GM18861 (cell line): ENCODE measurements at regions not wholly inside any gene's neighbourhood (a gene's known extent, or its start where the extent isn't known, plus 50 kb on each side); places are given as distances from the start of the nearest gene placed in this dataset.
"Not testable (repeated sequence)": the region's sequence is repeated elsewhere in the genome, so short reads cannot be mapped to it uniquely, and the experiment has no call there.

ENCODE experiments used
- ATAC-seq: cut with Tn5 transposase; IDR thresholded peaks from one replicate; pipeline ENCODE4 v1.9.1; 2021; ENCODE audit not compliant: unreplicated experiment

DNA sequence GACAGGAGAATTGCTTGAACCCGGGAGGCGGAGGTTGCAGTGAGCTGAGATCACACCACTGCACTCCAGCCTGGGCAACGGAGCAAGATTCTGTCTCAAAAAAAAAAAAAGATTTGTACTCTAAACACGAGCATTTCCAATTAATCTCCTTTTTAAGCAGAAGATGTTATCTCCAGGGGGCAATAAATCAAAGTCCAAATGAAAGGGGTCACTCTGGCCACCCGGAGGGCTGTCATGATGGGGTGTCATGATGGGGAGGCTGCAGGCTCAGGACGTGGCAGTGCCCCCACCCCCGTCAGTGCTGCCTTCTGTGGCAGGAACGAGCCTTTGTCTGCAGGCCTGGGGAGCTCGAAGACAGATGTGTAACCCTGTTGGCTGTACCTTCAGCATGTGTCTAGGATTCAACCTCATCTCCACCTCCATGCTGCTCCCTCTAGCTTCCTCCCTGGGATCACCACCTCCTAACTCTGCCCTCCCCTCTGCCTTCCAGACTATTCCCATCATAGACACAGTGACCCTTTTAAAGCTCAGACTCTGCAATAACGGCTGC is 76.9 kb upstream of the YWHAQ start:
- ATAC-seq = no peak

DNA sequence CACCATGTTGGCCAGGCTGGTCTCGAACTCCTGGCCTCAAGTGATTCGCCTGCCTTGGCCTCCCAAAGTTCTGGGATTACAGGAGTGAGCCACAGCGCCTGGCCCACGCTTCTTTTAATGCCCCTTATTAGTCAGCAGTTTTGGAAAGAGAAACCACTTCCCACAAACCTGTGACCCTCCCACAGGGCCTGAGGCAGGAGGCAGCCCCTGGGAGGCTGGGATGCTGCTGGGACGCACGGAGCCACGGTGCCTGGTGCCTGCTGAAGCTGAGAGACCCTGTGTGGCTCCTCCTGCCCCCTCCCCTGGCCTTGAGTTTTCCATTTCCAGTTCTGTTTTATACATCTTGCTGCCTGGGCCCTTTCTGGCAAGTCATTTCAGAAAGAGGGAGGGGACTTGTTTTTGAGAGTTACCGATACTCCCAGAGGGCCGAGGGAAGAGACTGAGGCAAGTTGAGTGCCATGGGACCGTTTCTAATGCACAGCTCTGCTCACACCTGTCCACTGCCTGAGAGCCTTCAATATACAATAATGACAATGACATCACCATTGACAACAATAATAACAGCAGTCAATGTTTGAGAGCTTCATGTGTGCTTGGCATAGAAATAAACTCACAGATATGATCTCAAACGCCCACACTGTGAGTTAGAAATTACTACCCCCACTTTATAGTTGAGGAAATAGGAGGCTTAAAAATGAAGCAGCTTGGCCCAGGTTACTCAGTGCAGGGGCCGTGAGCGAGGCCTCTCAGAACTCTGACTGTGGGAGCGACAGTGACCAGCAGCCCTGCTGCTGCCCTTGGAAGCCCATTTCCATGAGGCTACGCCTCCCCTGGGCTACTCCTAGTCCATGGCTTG is 78.1 kb upstream of the YWHAQ start:
- no peak for ATAC-seq

DNA sequence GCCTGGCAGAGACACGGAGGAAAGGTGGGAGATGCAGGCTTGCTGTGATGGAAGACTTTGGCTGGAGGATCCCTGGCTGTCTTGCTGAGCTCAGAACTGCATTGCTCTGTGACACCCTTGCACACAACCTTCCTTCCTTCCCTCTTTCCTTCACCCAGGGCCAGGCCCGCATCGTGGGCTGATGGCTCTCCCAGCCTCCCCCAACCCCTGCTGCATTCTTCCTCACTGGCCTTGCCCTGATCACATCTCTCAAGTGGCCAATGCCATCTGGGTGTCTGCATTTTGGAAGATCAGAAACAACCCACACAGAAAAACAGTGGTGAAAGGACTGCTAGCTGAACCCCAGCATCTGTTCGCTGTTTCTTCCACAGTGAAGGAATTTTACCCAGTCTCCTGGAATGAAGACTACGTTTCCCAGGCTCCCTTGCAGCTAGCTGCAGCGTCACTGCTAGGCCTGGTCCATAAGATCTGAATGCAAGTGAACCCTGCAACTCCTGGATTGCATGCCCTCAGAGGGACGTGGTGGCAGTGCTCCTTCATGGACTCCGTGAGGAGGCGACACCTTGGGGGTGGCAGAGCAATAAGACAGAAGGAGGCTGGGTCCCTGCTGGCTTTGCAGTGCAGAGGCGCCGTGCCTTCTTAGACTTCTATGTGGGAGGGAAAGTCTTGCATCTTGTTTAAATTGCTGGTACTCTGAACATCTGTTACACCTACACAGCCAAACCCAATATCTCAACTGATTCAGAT is 78.9 kb upstream of the YWHAQ start:
- no peak for ATAC-seq

DNA sequence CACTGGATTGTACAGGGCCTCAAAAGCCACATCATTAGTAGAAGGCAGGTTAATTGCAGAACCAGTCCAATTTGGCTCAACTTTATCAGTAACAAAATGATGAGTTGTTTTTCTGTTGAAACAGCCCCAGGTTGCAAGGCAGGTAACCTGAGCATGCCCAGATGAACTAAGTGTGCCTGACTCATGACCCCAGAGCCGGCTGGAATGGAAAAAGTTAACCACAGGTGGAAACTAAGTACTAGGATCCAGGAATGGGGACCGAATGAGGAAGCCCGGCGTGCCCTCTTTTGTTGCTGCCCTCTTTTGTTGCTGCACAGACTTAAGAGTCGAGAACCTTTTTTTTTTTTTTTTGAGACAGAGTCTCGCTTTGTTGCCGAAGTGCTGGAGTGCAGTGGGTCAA is 79.5 kb upstream of the YWHAQ start:
- ATAC-seq = no peak

DNA sequence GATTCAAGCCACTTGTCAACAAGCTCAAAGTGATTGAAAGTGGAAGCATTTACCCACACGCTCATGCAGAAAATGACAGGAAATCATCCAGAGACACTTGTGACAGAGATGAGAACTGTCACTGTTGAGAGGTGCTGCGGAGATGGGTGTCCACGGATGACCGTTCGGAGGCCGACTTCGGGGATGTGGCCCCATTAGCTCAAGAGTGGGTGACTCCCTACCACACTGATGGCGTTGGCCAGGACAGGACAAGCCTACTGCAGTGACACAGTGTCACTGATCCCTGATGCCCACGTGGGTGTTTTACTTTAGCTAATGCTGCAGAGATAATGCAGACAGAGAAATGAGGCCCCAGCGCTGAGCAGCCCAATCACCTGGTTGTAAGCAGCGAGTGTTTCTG is 81.5 kb upstream of the YWHAQ start:
- ATAC-seq = no peak

DNA sequence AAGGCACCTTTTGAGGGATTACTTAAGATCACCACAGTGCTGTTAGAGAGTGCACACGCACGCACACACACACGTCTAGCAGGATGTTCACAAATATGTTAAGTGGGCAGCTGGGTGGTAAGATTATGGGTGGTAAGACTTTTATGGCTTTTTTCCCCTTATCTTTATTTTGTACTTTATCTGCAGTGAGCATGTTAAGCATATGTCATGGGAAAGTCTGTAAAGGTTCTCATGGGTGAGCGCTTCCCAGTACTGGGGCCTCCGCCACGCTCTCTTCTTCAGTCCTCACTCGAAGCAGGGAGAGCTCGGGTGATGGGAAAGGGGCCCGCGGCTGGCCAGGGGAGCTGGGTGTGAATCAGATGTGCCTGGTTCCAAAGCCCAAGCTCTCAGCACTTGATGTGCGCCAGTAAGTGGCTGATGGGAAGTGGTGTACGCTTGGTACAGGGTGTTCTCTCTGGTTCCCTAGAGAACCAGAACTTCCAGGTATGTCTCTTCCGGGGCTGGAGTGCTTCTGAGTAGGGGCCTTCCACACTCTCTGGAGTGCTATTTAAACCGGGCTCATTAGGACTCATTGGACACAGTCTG is 83.9 kb upstream of the YWHAQ start:
- ATAC-seq = no peak

DNA sequence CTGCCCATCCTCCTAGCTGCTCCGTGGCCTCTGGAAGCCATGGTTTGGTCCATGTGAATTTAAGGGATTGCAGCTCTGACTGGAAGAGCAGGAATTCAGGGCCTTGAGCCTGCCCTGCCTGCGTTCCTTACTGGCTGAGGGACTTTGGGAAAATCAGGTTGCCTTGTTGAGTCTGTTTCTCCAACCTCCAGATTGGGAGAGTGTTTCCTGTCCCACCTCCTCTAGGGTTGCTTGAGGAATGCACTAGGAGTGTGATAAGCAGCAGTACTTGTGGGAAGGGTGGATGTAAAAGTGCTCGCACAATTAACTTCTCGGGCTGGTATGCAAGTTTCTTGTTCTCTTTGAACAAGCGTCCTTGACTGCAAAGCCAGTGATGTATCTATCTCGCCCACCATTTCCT is 84.4 kb upstream of the YWHAQ start:
- no peak for ATAC-seq

DNA sequence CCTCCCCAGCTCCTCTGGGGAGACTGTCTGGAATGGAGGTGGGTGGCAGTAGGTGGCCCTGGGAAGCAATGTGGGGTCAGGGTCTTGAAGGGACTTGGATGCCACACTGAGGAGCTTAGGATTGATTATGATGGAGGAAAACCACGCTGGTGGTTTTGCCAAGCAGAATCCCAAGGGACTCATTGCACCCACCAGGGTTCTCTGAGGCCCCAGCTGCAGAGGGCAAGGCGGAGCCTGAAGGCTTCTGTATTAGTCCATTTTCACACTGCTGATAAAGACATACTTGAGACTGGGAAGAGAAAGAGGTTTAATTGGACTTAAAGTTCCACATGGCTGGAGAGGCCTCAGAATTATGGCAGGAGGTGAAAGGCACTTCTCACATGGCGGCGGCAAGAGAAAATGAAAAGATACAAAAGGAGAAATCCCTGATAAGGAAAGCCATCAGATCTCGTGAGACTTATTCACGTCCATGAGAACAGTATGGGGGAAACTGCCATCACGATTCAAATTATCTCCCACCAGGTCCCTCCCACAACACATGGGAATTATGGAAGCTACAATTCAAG is 87.2 kb upstream of the YWHAQ start:
- no peak for ATAC-seq

DNA sequence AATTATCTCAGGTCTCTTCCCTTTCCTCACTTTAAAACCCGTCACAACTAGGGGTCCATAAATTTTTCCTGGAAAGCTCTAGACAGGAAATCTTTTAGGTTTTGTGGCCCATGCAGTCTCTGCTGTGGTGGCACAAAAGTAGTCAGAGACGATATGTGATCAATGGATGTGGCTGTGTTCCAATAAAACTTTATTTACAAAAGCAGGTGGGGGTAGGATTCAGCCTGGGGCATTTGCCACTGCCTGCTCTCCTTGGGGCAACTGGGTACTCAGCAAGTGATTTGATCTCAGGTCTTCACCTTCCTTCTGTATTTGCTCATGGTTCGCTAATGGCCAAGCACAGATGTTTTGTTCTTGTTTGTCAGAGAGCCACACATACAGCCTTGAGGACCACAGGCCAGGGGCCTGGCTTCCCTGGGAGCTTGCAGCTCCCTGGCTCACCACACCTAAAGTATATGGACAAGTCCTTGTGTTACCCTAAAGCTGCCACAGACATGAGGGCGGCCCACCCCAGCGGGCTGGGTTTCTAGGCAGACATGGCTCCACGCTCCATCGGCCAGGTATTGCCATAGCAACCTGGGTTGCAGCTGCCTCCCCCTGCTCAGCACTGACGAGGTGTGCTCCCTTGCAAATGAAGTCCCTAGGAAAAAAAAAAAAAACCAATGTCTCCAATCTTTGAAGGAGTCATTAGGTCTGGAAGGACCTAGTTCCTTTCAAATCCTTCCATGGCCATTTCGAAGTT is 89.7 kb upstream of the YWHAQ start:
- ATAC-seq = no peak

DNA sequence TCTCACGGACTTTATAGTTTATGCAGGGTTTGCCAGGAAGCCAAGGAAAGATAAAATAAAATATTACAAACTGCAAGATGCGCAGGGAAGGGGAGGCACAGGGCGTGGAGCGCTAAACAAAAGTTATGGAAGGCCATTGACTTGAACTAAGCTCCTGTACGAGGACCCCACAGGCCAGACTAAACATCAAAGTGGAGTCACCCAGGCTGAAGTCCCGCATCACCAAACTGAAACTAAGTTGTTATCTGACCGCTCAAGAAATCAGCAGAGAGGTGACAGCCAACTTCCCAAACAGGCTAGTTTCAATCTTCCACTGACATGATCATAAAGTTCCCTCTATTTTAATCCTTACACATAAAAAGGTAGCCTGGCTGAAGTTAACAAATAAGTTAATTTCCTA is 90.5 kb upstream of the YWHAQ start:
- no peak for ATAC-seq

DNA sequence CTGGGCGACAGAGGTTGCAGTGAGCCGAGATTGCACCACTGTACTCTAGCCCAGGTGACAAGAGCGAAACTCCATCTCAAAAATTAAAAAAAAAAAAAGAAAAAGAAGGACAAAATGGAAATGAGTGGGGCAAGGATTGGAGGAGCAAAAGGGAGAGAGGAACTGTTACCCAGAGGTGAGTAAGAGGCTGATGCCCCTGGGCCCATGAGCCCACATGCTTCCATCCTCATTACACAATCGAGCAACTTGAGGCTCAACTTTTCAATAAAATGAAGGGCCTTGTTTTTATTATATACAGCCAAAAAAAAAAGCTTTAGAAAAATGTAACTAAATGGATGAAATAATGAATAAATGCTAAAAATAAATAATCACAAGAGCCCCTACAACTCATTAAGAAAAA is 91.7 kb upstream of the YWHAQ start:
- no peak for ATAC-seq

DNA sequence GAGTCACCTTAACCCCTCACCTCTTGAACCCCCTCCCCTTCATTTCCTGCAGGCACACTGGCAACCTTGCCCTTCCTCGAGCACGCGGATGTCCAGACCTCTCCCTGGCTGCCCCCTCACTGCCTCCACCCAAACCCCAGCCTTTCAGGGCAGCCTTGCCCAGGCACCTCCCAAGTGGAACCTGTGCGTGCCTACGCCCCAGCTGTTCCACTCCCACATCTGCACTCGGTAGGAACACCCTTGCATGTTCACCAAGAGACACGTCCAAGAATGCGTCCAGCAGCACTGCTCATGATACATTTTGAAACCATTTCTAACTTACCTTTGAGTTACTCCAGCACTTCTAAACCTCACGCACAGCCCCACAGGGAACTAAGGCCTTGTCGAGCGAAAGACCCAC is 93.8 kb upstream of the YWHAQ start:
- no peak for ATAC-seq

DNA sequence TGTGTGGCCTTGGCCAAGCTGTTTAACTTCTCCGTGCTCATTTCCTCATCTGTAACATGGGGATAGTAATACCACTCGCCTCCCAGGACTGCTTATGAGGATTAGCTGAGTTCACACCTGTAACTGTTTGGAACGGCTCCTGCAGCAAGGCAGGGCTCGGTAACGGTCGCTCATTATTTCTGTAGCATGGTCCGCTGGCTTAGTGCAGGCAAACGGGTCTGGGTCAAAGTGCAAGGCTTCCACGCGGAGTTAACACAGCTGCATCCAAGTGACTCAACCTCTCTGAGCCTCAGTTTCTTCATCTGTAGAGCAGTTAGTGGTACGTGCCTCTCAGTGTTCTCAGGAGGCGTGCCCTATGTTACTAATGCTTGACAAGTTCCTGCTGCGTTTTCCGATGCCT is 94.3 kb upstream of the YWHAQ start:
- ATAC-seq = no peak

DNA sequence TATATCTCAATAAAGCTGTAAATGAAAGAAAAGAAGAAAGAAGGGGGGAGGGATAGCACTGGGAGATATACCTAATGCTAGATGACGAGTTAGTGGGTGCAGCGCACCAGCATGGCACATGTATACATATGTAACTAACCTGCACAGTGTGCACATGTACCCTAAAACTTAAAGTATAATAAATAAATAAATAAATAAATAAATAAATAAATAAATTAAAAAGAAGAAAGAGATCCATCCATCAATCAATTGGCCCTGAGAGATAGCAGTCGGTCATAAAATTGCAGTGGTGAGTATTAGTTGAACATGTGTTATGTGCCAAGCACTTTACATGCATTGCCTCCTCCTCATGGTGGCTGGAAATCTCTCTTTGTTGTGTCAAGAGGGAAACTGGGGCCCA is 95.2 kb upstream of the YWHAQ start:
- ATAC-seq = not testable (repeated sequence)

DNA sequence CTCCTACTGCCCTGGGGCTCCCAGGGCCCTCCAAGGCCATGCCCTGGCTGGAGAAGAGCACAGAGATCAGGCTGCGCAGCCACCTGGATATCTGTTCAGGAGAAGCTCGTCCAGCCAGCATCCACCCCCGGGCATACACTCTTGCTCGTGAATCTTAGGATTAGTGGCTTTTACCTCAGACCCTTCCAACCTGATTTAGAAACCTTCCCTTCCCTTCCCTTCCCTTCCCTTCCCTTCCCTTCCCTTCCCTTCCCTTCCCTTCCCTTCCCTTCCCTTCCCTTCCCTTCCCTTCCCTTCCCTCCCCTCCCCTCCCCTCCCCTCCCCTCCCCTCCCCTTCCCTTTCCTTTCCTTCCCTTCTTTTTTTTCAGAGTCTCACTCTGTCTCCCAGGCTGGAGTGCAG is 99.7 kb upstream of the YWHAQ start:
- not testable (repeated sequence) for ATAC-seq

DNA sequence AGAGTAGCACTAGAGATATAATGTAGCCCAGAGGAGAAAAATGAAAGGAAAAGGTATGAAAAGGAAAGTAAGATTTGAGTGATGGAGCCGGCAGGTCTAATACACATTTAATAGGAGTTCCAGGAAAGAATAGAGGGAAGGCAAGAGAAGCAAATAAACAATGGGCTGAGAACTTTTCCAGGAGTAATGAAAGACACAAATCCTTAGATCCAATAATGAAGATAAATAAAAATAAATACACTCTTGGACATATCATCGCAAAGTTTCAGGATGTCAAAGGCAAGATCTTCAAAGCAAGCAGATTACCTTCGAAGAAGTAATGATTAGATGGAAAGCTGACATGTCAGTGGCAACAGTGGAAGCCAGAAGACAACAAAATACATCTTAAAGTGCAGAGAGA is 102.0 kb upstream of the YWHAQ start:
- no peak for ATAC-seq

DNA sequence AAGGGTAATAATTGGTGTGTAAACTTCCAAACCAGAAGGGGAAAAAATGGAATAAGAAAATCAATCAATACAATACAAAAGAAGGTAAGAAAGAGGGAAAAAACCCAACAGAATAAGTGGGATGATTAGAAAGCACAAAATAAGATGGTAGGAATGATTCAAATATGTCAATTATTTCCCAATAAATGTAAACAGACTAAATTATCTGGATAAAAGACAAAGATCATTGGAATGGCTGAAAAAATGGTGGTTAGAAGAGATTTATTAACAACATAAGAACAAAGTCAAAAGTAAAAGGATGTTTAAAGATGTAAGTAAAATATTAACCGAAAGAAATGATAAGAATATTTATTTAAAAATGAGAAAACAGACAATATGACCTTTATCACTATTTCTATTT is 103.5 kb upstream of the YWHAQ start:
- ATAC-seq = no peak

DNA sequence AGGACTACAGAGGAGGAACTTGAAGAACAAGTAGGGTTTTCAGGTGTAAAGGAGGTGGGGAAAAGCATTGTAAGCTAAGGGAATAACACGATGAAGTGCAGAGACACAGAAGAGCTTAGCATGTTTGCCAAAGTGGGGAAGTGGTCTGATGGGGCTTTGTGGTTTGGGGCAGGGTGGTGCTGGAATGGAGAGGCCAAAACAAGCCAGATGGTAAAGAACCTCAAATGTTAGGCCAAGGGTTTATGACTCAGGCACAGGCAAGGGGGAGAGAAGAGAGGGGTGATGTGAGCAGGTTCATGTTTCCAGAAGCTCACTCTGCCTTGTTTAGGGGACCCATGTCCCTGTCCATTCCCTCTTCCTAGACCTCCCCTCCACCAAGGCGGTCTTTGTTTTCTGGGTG is 104.5 kb upstream of the YWHAQ start:
- ATAC-seq = no peak

DNA sequence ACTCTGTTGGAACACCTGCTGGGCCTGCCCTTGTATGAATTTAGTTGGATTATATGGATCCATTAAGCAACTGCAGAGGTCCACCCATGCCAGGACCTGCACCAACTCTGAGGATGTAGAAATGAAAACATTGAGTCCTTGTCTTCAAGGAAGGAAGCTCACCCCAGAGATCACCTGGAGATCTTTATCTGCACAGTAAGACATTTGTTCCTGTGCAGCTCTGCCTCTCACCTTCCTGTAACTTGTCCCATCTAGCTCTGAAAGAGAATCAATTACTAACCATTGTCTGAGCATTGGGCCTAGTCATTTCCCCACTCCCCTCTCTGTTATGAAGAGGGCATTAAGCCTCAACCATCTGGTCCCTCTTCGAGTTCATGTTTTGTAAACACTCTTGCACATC is 105.2 kb upstream of the YWHAQ start:
- ATAC-seq = no peak

DNA sequence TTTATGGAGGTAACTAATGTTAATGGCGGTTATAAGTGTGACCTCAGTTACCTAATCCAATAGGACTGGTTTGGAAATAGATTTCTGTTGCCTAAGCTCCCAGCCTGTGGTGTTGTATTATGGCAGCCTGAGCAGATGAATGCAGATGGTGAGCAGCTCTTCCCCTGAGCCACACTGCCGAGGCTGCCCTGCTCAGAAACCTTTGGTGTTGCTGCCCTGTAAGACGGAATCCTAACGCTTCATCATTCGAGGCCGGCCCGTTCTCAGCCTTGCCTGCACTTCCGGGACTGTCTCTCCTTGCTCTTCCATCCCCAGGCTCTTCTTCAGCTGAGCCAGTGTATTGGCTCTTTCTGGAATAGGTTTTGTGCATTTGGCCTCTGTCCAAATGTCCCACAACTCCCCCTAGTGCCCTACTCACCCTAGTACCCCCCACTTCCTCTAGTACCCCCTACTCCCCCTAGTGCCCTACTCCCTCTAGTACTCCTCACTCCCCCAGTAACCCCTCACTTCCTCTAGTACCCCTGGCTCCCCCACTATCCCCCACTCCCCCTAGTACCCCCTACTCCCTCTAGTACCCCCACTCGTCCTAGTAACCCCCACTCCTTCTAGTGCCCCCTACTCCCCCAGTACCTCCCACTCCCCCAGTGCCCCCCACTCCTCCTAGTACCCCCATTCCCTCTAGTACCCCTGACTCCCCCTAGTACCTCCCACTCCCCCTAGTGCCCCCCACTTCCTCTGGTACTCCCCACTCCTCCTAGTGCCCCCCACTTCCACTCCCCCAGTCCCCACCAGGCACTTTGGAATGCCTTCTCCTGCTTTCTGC is 106.0 kb upstream of the TAF1B start:
- ATAC-seq = no peak
